GM21447 (cell line): ENCODE measurements at regions not wholly inside any gene's neighbourhood (a gene's known extent, or its start where the extent isn't known, plus 50 kb on each side); places are given as distances from the start of the nearest gene placed in this dataset.
"Not testable (repeated sequence)": the region's sequence is repeated elsewhere in the genome, so short reads cannot be mapped to it uniquely, and the experiment has no call there.

Source experiments
- ATAC-seq: cut with Tn5 transposase; IDR thresholded peaks from one replicate; pipeline ENCODE4 v1.9.1; 2021; ENCODE audit not compliant: unreplicated experiment

GRCh38 chr12:25424211-25424731 is 128.8 kb downstream of the LMNTD1 start:
- no peak for ATAC-seq

- no peak for ATAC-seq
Observed at GRCh38 chr12:25423355-25424050, 129.6 kb downstream of the LMNTD1 start.

GRCh38 chr12:25422241-25422640 is 130.8 kb downstream of the LMNTD1 start:
- ATAC-seq, result no peak

- ATAC-seq, result no peak
Observed at GRCh38 chr12:25421651-25422167, 131.4 kb downstream of the LMNTD1 start.

- ATAC-seq, result no peak
Observed at GRCh38 chr12:25420116-25420515, 133.0 kb downstream of the LMNTD1 start.

- no peak for ATAC-seq
Observed at GRCh38 chr12:25419595-25419994, 133.5 kb downstream of the LMNTD1 start.

- no peak for ATAC-seq
Observed at GRCh38 chr12:25417071-25417470, 136.0 kb downstream of the LMNTD1 start.

GRCh38 chr12:25416516-25416915 is 136.6 kb downstream of the LMNTD1 start:
- ATAC-seq, result no peak

GRCh38 chr12:25415004-25415403 is 138.1 kb downstream of the LMNTD1 start:
- no peak for ATAC-seq

GRCh38 chr12:25412735-25413134 is 140.3 kb downstream of the LMNTD1 start:
- ATAC-seq, result no peak

GRCh38 chr12:25404955-25405354 is 148.1 kb downstream of the LMNTD1 start:
- no peak for ATAC-seq

GRCh38 chr12:25401547-25402345 is 151.0 kb upstream of the KRAS start:
- ATAC-seq, result no peak

GRCh38 chr12:25397001-25397400 is 146.3 kb upstream of the KRAS start:
- no peak for ATAC-seq

- no peak for ATAC-seq
Observed at GRCh38 chr12:25395227-25395626, 144.5 kb upstream of the KRAS start.

- not testable (repeated sequence) for ATAC-seq
Observed at GRCh38 chr12:25394775-25395174, 144.0 kb upstream of the KRAS start.

GRCh38 chr12:25394025-25394424 is 143.3 kb upstream of the KRAS start:
- ATAC-seq, result no peak

- ATAC-seq, result not testable (repeated sequence)
Observed at GRCh38 chr12:25391346-25391745, 140.6 kb upstream of the KRAS start.

GRCh38 chr12:25388183-25388582 is 137.5 kb upstream of the KRAS start:
- ATAC-seq, result no peak

- no peak for ATAC-seq
Observed at GRCh38 chr12:25387732-25388050, 137.0 kb upstream of the KRAS start.

- peak; percentile 29 for ATAC-seq
Observed at GRCh38 chr12:25386831-25387731, 136.4 kb upstream of the KRAS start.

GRCh38 chr12:25384893-25385248 is 134.1 kb upstream of the KRAS start:
- no peak for ATAC-seq
